HepG2 (cell line): ENCODE measurements at regions not wholly inside any gene's neighbourhood (a gene's known extent, or its start where the extent isn't known, plus 50 kb on each side); places are given as distances from the start of the nearest gene placed in this dataset.

Experiments used
- KLF16 ChIP-seq, 2 experiments: sonication (generic) in 1 of 2; formaldehyde crosslinking in 1 of 2; IDR thresholded peaks; 2 replicates each; pipeline versions ENCODE4 v1.6.1 to v1.8.0; 2016 to 2023; ENCODE audit warnings: missing genetic modification reagents in 2 of 2, missing compliant biosample characterization in 1 of 2
- SIN3A ChIP-seq: IDR thresholded peaks from 2 replicates; pipeline ENCODE4 v1.6.1; 2011; ENCODE audit warnings: low read depth, mild to moderate bottlenecking, control low read depth, low read length, borderline replicate concordance
- ZNF660 ChIP-seq: sonication (generic); formaldehyde crosslinking; IDR thresholded peaks from 2 replicates; pipeline ENCODE4 v1.5.1; 2020; ENCODE audit warnings: mild to moderate bottlenecking, low read depth, missing genetic modification reagents, borderline replicate concordance

GRCh38 chr17:71470062-71470461 is 650.8 kb upstream of the SOX9 start:
- TF ChIP-seq SIN3A (no peak), KLF16 (CRISPR knock-in tag; IDR thresholded peaks at IDR 0.05) (no peak), ZNF660 (no peak)
